Liver (tissue), 8 donors: ENCODE measurements at regions not wholly inside any gene's neighbourhood (a gene's known extent, or its start where the extent isn't known, plus 50 kb on each side); places are given as distances from the start of the nearest gene placed in this dataset.

Experiments used
- DNase-seq: peaks from one replicate; pipeline ENCODE4 v3.0.0-alpha.2; 2017; ENCODE audit warnings: low spot score
- H3K27ac ChIP-seq, 2 donors: one replicate each; pipeline ENCODE4 v1.7.0; 2013; ENCODE audit warnings: inconsistent platforms in 2 of 2, low read length in 2 of 2, control low read depth in 1 of 2, low read depth in 1 of 2, mild to moderate bottlenecking in 1 of 2
- H3K27me3 ChIP-seq, 4 donors: one replicate each; pipeline versions ENCODE4 v1.6.1 to v1.7.0; 2013; ENCODE audit warnings: low read length in 3 of 4, inconsistent platforms in 1 of 4, mild to moderate bottlenecking in 1 of 4, moderate library complexity in 1 of 4; ENCODE audit not compliant: control insufficient read depth in 4 of 4, insufficient read depth in 4 of 4
- H3K36me3 ChIP-seq, 4 donors: one replicate each; pipeline versions ENCODE4 v1.6.1 to v1.7.0; 2013; ENCODE audit warnings: low read length in 3 of 4, mild to moderate bottlenecking in 3 of 4, low read depth in 1 of 4, moderate library complexity in 1 of 4; ENCODE audit not compliant: control insufficient read depth in 4 of 4, insufficient read depth in 3 of 4
- H3K4me1 ChIP-seq, 4 donors: one replicate each; pipeline versions ENCODE4 v1.6.1 to v1.7.0; 2013; ENCODE audit warnings: low read length in 3 of 4, mild to moderate bottlenecking in 3 of 4, moderate library complexity in 1 of 4; ENCODE audit not compliant: control insufficient read depth in 4 of 4, insufficient read depth in 4 of 4
- H3K4me3 ChIP-seq, 3 donors: one replicate each; pipeline versions ENCODE4 v1.6.1 to v1.7.0; 2013; ENCODE audit warnings: low read length in 3 of 3, control low read depth in 1 of 3, low read depth in 1 of 3, mild to moderate bottlenecking in 1 of 3
- H3K9ac ChIP-seq, 2 donors: one replicate each; pipeline ENCODE4 v1.7.0; 2013; ENCODE audit warnings: low read length in 2 of 2, mild to moderate bottlenecking in 2 of 2, moderate library complexity in 2 of 2, control low read depth in 1 of 2, low read depth in 1 of 2
- H3K9me3 ChIP-seq, 4 donors: one replicate each; pipeline versions ENCODE4 v1.6.1 to v1.7.0; 2013; ENCODE audit warnings: low read length in 3 of 4; ENCODE audit not compliant: control insufficient read depth in 4 of 4
- ATF3 ChIP-seq: IDR thresholded peaks from 2 replicates; pipeline ENCODE4 v1.6.1; 2016; ENCODE audit warnings: antibody characterized with exemption
- CTCF ChIP-seq: fragments of 150-350 bp; IDR thresholded peaks from 2 replicates; pipeline ENCODE4 v1.5.1; 2017; ENCODE audit warnings: improper control_type of control experiment, low read depth, low read length; ENCODE audit not compliant: missing input control
- EGR1 ChIP-seq, 2 donors: IDR thresholded peaks; 2 replicates each; pipeline ENCODE4 v1.6.1; 2016 to 2018; ENCODE audit warnings: antibody characterized with exemption in 2 of 2, low read depth in 2 of 2
- FOXA1 ChIP-seq: IDR thresholded peaks from 2 replicates; pipeline ENCODE4 v1.6.1; 2016; ENCODE audit warnings: antibody characterized with exemption
- FOXA2 ChIP-seq: IDR thresholded peaks from 2 replicates; pipeline ENCODE4 v1.6.1; 2016; ENCODE audit warnings: antibody characterized with exemption
- GABPA ChIP-seq, 2 donors: IDR thresholded peaks in 1 of 2; conservative IDR thresholded peaks in 1 of 2; 2 replicates each; pipeline ENCODE4 v1.6.1; 2016; ENCODE audit warnings: antibody characterized with exemption in 2 of 2, mild to moderate bottlenecking in 1 of 2, moderate library complexity in 1 of 2
- HNF4A ChIP-seq, 2 donors: conservative IDR thresholded peaks; 2 replicates each; pipeline ENCODE4 v1.6.1; 2016; ENCODE audit warnings: antibody characterized with exemption in 2 of 2, mild to moderate bottlenecking in 2 of 2
- HNF4G ChIP-seq: IDR thresholded peaks from 2 replicates; pipeline ENCODE4 v1.6.1; 2016; ENCODE audit warnings: antibody characterized with exemption
- JUND ChIP-seq, 2 donors: IDR thresholded peaks; 2 replicates each; pipeline ENCODE4 v1.6.1; 2016; ENCODE audit warnings: antibody characterized with exemption in 2 of 2
- MAX ChIP-seq: IDR thresholded peaks from 2 replicates; pipeline ENCODE4 v1.6.1; 2016; ENCODE audit warnings: antibody characterized with exemption
- NR2F2 ChIP-seq: IDR thresholded peaks from 2 replicates; pipeline ENCODE4 v1.6.1; 2016; ENCODE audit warnings: antibody characterized with exemption
- RAD21 ChIP-seq, 2 donors: IDR thresholded peaks; 2 replicates each; pipeline ENCODE4 v1.6.1; 2016; ENCODE audit warnings: antibody characterized with exemption in 2 of 2, mild to moderate bottlenecking in 2 of 2
- TAF1 ChIP-seq: conservative IDR thresholded peaks from 2 replicates; pipeline ENCODE4 v1.6.1; 2016; ENCODE audit warnings: antibody characterized with exemption, mild to moderate bottlenecking
- YY1 ChIP-seq: IDR thresholded peaks from 2 replicates; pipeline ENCODE4 v1.6.1; 2016; ENCODE audit warnings: antibody characterized with exemption, mild to moderate bottlenecking
- ZBTB33 ChIP-seq: IDR thresholded peaks from 2 replicates; pipeline ENCODE4 v1.6.1; 2016; ENCODE audit warnings: antibody characterized with exemption
- WGBS: extraction: QIAGEN DNeasy Blood & Tissue Kit; methylation state at CpG from one replicate; pipeline ENCODE4 v1.1.7; 2013; 5-methylcytosine and 5-hydroxymethylcytosine counted together
- donor health status: healthy.
- donor health status: healthy.
- donor health status: healthy.
- donor health status: healthy.
- donor health status: healthy.

GRCh38 chr4:159902648-159903047 is 799.8 kb downstream of the RAPGEF2 start (continued):
- TF ChIP-seq ATF3: no peak
- no peak for TF ChIP-seq HNF4G
- no peak for TF ChIP-seq TAF1
- no peak for TF ChIP-seq NR2F2
- no peak for TF ChIP-seq MAX
- no peak for TF ChIP-seq FOXA2
- no peak for TF ChIP-seq CTCF
- TF ChIP-seq GABPA (IDR thresholded peaks at IDR 0.05 in 1 of 2, conservative IDR thresholded peaks at IDR 0.05 in 1 of 2): no peak

GRCh38 chr4:159904906-159905305 is 802.0 kb downstream of the RAPGEF2 start:
- Histone ChIP-seq H3K36me3 (no peaks in the 10 kb centered on the region), H3K9me3 (peaks cover 0 to 4% (median under 1%) of the 10 kb centered on the region in 4 donors), H3K4me3 (no peak overlapping the region), H3K4me1 (no peaks in the 10 kb centered on the region), H3K9ac (no peak overlapping the region), H3K27ac (no peak overlapping the region), H3K27me3 (peaks cover 0 to 4% (median 0%) of the 10 kb centered on the region in 4 donors)
- no peak for DNase-seq
- TF ChIP-seq FOXA1: no peak
- no peak for TF ChIP-seq NR2F2
- TF ChIP-seq HNF4G: no peak
- no peak for TF ChIP-seq ATF3
- TF ChIP-seq ZBTB33: no peak
- no peak for TF ChIP-seq HNF4A (conservative IDR thresholded peaks at IDR 0.05)
- no peak for TF ChIP-seq JUND (IDR thresholded peaks at IDR 0.05)
- TF ChIP-seq RAD21 (IDR thresholded peaks at IDR 0.05): no peak
- no peak for TF ChIP-seq YY1
- 49% methylated on average over 2 of the region's 2 CpGs for WGBS

- H3K27me3 ChIP-seq: peaks cover 0 to 4% (median 0%) of the 10 kb centered on the region in 4 donors
- H3K36me3 ChIP-seq: no peaks in the 10 kb centered on the region
- no peak overlapping the region for H3K4me3 ChIP-seq
- H3K4me1 ChIP-seq: no peaks in the 10 kb centered on the region
- no peak overlapping the region for H3K27ac ChIP-seq
- no peak for DNase-seq
- TF ChIP-seq FOXA2: no peak
- TF ChIP-seq EGR1 (IDR thresholded peaks at IDR 0.05; ENCODE audit: low read depth in 2 of 2): no peak
- peaks cover 0 to 4% (median under 1%) of the 10 kb centered on the region in 4 donors for H3K9me3 ChIP-seq
- H3K9ac ChIP-seq: no peak overlapping the region
Observed at GRCh38 chr4:159906051-159906450, 803.2 kb downstream of the RAPGEF2 start.
